ENCODE measurements at regions not wholly inside any gene's neighbourhood (a gene's known extent, or its start where the extent isn't known, plus 50 kb on each side); places are given as distances from the start of the nearest gene placed in this dataset.

DNA sequence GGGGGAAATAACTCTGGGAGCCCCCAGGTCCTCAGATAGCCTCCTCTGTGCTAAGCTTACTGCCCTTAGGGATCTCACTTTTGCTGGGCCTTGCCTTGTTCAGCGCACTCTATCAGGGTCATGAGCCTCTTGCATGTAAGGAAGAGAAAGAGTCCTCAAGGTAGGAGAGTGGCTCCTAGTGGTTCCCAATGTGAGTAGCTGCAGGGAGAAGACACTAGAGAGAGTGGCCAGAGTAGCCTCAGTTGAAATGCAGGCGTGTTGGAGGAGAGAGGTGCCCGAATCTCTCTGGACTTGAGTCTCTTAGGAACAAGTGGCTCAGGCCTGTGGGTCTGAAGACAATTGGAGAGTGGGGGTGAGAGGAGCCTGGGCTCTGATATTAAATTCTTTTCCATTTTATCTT, 94.3 kb upstream of the SORCS3 start:
- TF ChIP-seq EZH2phosphoT487 (IDR thresholded peaks at IDR 0.05; ENCODE audit: low read depth) = no peak
- TF ChIP-seq, protein P1, sequence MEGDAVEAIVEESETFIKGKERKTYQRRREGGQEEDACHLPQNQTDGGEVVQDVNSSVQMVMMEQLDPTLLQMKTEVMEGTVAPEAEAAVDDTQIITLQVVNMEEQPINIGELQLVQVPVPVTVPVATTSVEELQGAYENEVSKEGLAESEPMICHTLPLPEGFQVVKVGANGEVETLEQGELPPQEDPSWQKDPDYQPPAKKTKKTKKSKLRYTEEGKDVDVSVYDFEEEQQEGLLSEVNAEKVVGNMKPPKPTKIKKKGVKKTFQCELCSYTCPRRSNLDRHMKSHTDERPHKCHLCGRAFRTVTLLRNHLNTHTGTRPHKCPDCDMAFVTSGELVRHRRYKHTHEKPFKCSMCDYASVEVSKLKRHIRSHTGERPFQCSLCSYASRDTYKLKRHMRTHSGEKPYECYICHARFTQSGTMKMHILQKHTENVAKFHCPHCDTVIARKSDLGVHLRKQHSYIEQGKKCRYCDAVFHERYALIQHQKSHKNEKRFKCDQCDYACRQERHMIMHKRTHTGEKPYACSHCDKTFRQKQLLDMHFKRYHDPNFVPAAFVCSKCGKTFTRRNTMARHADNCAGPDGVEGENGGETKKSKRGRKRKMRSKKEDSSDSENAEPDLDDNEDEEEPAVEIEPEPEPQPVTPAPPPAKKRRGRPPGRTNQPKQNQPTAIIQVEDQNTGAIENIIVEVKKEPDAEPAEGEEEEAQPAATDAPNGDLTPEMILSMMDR (IDR thresholded peaks at IDR 0.05; ENCODE audit: low read depth, low read length) = no peak

All from OCI-LY3 (cell line).